Adrenal gland (tissue), 5 donors: ENCODE measurements at regions not wholly inside any gene's neighbourhood (a gene's known extent, or its start where the extent isn't known, plus 50 kb on each side); places are given as distances from the start of the nearest gene placed in this dataset.

Source experiments
- CTCF ChIP-seq, 6 experiments: fragments of 450-650 bp in 4 of 6; fragments of 200-600 bp in 2 of 6; sonication (generic) in 1 of 6; IDR thresholded peaks; 1 replicate in 5 of 6; 2 replicates in 1 of 6; pipeline versions ENCODE4 v1.5.1 to v1.8.0; 2016 to 2021; ENCODE audit warnings: antibody characterized with exemption in 6 of 6, mild to moderate bottlenecking in 2 of 6, moderate library complexity in 1 of 6
- POLR2A ChIP-seq, 2 donors: fragments of 450-650 bp; IDR thresholded peaks; one replicate each; pipeline ENCODE4 v1.6.1; 2017; ENCODE audit warnings: antibody characterized with exemption in 2 of 2, mild to moderate bottlenecking in 2 of 2, moderate library complexity in 1 of 2
- donor health status: DM: no; HTN: no; CAD: no.

GRCh38 chr5:13357929-13358328, 586.6 kb downstream of the DNAH5 start:
- peak in 1 of 6 experiments; percentile 8 for TF ChIP-seq CTCF (IDR thresholded peaks at IDR 0.05)
- TF ChIP-seq POLR2A (IDR thresholded peaks at IDR 0.05), result no peak
